HG03280 (cell line): ENCODE measurements at regions not wholly inside any gene's neighbourhood (a gene's known extent, or its start where the extent isn't known, plus 50 kb on each side); places are given as distances from the start of the nearest gene placed in this dataset.
"Not testable (repeated sequence)": the region's sequence is repeated elsewhere in the genome, so short reads cannot be mapped to it uniquely, and the experiment has no call there.

Source experiments
- ATAC-seq: cut with Tn5 transposase; IDR thresholded peaks from one replicate; pipeline ENCODE4 v1.9.1; 2021; ENCODE audit warnings: mild to moderate bottlenecking, moderate library complexity; ENCODE audit not compliant: unreplicated experiment

DNA sequence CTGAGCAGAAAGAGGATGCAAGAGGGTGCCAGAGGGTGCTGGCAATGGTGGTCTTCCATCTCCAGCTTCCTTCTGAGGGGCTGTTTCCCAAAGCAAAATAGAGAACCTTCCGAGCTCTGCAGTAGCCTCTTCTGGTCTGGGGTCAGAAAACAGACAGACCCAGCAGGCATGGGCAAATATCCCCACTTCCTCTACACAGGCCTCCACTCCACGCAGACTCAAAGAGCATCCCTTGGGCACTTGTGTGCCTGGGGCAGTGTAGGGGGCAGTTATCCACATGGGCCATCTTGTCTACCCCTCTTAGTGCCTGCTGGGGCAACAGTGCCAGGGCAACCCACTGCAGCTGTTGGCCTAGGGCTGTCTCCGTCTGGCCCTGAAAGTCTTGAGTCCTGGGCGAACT, 231.9 kb downstream of the TTC8 start:
- ATAC-seq: no peak

DNA sequence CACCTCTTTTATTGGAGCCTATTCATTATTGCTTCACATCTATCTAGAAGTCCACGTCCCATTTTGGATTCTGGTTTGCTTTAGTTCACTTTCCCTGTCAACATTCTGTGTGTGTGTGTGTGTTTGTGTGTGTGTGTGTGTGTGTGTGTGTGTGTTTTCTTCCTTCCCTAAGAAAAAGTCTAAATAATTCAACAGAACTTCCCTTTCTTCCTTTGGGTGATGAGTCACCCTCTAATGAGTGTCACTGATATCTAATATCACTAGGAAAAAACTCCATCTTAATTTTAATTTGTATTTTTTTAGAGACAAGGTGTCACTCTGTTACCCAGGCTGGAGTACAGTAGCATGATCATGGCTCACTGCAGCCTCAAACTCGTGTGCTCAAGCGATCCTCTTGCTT, 234.2 kb downstream of the TTC8 start:
- no peak for ATAC-seq

DNA sequence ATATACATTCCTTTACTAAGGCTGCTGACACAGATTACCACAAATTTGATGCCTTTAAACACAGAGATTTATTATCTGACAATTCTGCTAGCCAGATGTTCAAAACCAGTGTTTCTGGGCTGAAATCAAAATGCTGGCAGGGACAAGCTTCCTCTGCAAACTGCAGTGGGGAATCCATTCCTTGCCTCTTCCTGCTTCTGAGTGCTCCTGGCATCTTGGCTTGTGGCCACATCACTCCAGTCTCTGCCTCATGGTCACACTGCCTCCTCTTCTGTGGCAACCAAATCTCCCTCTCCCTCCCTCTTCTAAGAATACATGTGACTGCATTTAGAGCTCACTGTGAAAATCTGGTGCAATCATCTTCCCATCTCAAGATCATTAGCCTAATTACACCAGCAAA, 235.7 kb downstream of the TTC8 start:
- no peak for ATAC-seq

DNA sequence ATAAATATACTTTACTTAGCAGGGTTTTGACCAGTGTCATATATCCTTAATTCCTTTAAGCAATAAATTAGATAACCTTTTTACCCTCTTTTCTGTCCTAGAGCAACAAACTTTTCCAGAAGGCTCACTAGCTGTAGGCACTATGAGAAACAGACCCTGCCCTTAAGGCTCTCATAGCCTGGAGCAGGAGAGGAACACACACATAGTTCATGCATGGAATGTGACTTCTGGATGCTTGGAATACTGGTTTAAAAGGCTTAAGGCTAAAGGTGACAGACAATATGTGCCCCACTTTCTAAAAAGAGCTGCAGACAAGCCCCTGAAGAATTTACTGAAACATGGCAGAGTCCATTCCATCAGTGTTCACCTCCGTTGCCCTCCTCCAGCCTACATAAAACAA, 237.2 kb downstream of the TTC8 start:
- ATAC-seq: no peak

DNA sequence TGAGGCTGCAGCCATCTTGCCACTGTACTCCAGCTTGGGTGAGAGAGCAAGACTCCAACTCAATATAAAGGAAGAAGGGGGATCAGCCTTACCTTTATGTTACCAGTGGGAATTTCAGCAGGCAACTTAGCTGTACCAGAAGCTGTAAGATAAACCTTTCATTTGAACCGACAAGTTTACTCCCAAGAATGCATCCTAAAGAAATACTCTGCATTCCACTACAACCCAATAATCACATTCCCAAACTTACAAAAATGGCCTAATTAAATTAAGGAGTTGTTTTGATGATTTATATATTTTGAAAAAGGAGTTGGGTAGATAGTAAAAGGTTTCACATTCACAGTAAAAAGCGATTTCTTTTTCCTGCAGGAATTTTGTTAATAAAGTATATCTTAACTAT, 241.4 kb downstream of the TTC8 start:
- ATAC-seq: no peak

DNA sequence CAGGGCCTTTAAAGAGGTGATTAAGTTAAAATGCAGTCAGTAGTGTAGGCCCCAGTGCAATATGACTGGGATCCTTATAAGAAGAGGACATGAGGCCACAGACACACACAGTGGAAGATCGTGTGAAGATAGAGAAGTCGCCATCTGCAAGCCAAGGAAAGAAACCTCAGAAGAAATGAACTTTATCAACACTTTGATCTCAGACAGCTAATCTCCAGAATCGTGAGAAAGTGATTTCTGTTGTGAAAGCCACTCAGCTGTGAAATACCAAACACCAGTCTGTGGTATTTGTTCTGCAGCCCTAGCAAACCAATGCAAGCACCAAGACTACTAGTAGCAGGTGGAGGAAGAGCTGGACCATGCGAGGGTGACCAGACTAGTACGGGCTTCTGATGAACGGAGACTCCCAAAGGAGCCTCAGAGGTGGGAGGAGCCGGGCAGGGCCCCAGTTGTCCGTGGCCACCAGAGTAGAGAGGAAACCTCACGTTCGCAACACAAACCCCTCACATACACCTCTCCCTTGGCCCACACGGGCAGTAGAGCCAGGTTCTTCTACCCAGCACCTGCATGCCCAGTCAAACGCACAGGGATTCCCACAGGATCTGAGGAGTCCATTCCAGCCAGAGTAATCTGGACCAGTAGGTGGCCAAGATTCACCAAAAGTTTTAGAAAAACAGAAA, 243.0 kb downstream of the TTC8 start:
- ATAC-seq: no peak

DNA sequence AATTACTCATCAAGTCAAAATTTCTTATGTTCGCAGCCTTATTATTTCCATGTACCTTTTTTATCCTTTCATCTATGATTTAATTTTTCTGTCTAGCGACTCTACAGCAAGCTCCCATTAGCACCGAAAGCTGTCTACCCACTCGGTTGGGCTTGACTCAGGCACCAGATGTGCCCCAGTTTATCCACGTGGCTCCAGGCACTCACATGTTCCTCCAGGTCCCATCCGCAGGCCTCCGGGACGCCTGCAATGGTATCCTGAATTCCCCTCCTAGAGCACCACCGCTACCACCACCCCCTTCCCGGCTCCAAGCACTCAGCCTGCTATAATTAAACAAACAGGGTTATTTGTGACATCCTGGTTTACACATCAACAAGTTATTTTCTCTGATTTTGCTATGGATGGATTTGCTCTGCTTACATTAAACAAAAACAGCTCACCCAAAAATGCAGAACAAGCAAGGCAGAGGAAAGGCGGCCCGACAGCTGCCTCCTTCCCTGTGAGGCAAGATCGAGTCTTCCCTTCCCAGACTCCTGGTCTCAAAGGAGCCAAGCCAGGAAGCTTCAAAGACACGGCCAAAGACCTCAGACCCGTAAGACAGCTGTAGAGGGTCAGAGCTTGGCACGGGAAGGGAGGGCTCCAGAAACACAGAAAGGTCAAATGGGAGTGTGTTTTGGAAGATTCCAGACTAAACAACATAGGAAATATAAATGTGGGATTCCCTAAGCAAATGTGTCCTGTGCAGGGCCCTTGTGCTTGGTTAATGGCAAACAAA, 253.8 kb downstream of the TTC8 start:
- no peak for ATAC-seq

DNA sequence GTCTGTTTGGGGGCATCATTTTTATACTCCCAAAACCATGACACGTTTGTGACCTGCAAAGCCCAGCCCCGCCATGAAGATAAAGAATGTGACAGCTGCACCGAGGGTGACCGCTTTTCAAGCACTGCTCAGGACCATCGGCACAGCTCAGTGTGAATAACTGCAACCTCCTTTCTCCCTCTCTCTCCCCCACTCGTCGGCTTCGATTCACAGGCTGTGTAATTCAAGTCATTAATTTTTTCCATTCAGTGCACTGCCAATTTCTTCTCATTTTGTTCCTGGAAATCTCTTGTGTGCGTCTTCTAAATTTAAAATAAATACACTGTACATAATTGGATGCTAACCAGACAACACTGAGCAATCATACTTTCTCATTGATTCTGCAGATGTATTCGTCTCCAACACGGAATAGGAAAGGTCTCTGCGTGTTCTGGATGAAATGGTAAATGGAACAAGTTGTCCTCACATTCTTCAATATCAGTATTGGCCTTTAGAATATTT, 260.8 kb downstream of the TTC8 start:
- no peak for ATAC-seq

DNA sequence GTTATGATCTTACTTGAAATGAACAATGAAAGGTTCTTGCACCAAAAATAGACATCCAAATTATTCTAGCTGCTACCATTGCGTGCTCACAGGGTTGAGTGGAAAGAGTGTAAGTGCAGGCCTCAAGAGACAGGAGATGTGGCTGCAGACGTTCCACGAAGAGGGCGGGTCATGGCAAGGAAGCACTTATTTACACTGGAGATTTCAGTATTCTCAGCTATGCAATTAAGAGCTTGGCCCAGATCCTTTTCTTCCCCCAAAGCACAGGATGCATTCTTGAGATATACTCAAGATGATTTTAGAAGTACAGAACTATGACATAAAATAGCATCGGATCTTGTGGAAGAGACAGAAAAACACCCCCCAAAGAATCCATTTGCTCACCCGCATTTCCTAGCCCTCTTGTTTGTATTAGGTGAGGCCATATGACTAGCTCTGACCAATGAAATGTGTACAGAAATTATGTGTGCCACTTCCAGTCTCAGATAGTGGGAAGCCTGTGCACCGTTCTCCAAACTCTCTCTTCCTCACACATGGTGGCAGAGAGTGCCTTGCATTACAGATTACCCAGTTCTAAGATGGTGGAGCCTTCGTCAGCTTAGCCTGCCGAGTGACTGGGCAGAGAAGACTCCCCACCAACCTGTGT, 261.4 kb downstream of the TTC8 start:
- no peak for ATAC-seq

DNA sequence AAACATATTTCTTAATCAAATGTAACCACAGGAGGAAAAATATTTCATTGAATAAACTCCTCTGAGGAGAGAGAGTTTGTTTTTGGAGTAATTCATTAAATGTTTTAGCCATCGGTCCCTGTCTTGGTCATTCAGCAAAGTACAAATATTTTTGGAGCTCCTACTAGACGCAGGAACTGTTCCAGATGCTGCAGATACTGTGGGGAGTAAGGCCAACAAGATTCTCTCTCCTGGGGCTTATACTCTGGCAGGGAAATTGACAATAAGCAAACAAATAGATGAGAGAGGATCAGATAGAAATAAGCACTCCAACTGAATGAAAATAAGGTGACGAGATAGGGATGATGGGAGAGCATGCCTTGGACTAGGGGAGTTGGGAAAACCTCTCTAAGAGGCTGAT, 264.1 kb downstream of the TTC8 start:
- no peak for ATAC-seq

DNA sequence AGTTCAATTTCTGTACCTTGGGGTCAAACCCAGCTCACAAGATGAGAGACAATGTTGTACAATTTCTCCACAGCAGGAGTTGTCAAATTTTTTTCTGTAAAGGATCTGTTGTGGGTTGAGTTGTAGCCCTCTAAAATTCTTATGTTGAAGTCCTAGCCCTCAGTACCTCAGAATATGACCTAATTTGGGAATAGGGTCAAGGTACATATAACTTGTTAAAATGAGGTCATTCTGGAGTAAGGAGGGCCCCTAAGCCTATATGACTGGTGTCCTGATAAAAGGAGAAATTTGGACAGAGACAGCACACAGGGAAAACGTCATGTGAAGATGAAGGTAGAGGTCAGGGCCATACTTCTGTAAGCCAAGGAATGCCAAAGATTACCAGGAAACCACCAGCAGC, 264.9 kb downstream of the TTC8 start:
- no peak for ATAC-seq

DNA sequence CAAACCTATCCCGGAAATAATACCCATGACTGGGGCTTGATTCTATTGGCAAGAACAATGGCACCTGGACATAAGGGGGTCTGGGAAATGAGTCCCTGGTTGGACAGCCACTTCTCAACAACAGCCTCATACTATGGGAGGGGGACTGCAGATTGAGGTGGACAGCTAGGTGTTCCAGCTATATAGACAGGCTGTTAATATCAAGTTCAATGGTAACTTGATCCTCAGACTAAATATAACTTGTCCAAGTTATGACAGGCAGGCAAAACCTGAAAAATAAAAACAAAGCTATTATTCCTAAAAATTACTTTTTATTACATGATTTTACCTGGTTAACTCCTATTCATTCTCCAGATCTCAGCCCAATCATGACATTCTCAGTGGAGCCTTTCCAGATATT, 267.3 kb downstream of the TTC8 start:
- no peak for ATAC-seq

DNA sequence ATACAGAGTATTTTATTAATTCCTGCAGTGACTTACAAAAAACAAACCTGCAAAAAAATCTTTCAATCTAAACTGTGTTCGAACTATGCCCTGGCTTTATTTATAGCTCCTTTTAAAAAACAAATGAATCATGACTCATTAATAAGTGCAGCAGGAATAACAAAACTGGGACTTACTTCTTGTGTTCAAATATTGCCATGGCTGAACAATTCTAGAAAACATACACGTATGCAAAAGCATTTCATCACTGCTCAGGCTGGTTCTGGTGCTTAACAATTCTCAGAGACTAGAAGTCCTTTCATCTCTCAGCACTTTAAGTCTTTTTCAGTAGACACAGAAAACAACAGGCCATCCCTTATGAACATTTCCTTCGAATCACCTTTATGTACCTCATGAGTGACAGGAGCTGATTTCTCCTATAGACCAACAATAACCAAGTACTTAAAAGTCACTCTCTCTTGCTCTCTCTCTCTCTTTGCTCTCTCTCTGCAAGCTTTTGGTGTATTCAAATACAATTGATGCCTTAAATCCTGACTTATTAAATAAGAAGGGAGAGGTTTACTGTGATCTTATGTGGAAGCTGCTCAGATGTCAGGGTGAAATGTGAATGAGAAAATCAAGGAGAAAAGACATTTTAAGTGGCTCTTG, 268.8 kb downstream of the TTC8 start:
- no peak for ATAC-seq

DNA sequence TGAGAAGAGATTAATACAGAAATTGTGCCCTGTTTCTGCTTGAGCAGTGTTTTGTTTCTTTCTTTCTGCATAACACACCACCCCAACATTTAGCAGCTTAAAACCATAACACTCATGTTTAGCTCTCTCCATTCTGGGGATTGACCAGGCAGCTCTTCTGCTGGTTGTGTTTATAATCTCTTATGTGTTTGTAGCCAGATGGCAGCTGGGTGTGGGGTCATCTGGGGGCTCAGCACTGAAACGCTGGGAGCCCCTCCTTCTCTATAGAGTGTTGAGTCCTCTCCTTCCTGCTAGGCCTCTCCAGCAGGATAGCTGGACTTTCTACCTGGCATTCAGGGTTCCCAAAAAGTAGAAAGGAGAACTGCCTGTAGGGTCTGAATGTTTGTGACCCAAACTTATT, 270.6 kb downstream of the TTC8 start:
- no peak for ATAC-seq

DNA sequence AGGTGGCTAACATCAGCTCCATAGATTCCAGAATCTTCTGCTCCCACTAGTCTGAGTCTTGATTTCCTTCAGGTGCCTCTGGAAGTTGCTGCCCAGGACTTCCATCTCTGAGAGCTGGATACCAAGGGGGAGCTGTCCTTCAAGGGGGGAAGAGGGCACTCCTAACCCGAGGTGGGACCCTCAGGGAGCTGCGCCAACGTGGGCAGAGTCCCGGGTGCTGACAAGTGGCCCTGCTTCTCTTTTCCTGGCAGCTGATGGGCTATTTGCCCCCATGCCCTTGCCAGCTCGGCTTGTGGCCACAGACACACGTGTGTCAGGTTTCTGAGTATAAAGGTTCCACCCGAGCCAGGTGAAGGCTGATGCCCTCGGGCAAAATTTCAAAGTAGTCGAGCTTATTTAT, 272.5 kb downstream of the TTC8 start:
- no peak for ATAC-seq

DNA sequence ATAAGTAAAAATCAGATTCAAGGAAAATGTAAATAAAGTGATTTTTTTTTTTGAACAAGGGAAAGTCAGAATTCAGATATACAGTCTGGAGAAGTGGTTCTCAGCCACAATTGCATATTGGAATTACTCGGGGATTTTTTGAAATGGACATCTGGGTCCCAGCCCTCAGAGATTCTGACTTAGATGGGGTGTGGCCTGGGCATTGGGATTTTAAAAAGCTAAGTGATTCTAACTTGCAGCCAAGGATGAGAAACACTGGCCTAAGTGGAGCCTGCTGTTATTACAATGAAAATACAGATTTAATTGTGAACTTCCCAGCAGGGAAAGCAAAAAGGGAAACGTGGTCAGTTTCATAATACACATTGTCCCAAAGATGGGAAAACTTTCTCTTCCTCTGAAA, 273.8 kb downstream of the TTC8 start:
- ATAC-seq: no peak

DNA sequence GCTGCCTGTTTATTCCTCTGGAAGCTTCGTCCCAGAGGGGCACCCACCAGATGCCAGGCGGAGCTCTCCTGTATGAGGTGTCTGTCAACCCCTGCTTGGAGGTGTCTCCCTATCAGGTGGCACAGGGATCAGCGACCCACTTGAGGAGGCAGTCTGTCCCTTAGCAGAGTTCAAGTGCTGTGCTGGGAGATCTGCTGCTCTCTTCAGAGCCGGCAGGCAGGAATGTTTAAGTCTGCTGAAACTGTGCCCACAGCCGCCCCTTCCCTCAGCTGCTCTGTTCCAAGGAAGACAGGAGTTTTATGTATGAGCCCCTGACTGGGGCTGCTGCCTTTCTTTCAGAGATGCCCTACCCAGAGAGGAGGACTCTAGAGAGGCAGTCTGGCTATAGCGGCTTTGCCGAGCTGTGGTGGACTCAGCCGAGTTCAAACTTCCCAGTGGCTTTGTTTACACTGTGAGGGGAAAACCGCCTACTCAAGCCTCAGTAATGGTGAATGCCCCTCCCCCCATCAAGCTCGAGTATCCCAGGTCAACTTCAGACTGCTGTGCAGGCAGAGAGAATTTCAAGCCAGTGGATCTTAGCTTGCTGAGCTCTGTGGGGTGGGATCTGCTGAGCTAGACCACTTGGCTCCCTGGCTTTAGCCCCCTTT, 279.8 kb downstream of the TTC8 start:
- ATAC-seq: not testable (repeated sequence)

DNA sequence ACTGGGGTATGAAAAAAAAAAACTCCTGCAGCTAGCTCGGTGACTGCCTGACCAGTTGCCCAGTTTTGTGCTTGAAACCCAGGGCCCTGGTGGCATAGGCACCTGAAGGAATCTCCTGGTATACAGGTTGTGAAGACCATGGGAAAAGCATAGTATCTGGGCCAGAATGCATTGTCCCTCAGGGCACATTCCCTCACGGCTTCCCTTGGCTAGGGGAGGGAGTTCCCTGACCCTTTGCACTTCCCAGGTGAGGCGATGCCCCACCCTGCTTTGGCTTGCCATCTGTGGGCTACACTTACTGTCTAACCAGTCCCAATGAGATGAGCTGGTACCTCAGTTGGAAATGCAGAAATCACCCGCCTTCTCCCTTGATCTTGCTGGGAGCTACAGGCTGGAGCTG, 280.4 kb downstream of the TTC8 start:
- not testable (repeated sequence) for ATAC-seq
